ENCODE measurements at regions not wholly inside any gene's neighbourhood (a gene's known extent, or its start where the extent isn't known, plus 50 kb on each side); places are given as distances from the start of the nearest gene placed in this dataset.
"Not testable (repeated sequence)": the region's sequence is repeated elsewhere in the genome, so short reads cannot be mapped to it uniquely, and the experiment has no call there.

DNA sequence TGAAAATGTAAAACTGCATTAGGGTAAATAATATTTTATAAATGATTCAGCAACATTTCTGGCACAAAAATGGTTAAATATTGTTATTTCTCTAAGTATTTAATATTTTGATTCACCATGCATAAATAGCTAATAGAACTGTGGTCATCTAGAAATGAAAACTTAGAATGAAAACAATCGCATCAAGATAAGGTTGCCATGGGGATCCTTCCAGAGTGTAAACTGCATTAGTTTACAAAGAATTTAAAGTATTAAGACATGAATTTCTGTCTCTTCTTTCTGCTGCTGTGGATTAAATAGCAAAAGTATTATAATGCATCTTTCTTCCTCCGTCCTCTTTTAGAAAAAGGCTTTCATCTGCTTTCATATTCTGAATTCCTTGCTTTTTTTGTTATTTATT, 1064.6 kb upstream of the SLIT2 start:
- peaks cover 1% of the 10 kb centered on the region for H3K4me1 ChIP-seq (ENCODE audit: control insufficient read depth, insufficient read depth, low read depth, low read length)

DNA sequence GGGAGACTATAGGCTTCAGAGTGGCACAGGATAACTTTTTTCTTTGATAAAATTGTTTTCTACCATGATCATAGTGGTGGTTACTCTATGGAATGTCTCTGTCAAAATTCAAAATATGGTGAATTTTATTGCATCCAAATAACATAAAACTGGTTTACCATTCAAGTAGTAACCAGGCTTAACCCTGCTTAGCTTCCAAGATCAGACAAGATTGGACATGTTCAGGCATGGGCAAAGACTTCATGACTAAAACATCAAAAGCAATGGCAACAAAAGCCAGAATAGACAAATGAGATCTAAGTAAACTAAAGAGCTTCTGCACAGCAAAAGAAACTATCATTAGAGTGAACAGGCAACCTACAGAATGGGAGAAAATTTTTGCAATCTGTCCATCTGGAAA, 1070.1 kb upstream of the SLIT2 start:
- not testable (repeated sequence) for H3K79me1 ChIP-seq (replicated peaks; ENCODE audit: low read length, poor library complexity, severe bottlenecking); H3K9me3 ChIP-seq (ENCODE audit: control insufficient read depth, low read length); H3K23ac ChIP-seq (ENCODE audit: low read length in 2 of 2); H3K27me3 ChIP-seq (ENCODE audit: control insufficient read depth in 1 of 2, insufficient read depth in 1 of 2, low read length in 2 of 2); H3K18ac ChIP-seq (ENCODE audit: low read depth in 1 of 2, low read length in 2 of 2); H3K4me1 ChIP-seq (ENCODE audit: control insufficient read depth, insufficient read depth, low read depth, low read length); H2BK15ac ChIP-seq (ENCODE audit: low read depth, poor library complexity, severe bottlenecking); H2AFZ ChIP-seq (ENCODE audit: low read depth, low read length); H3K14ac ChIP-seq (ENCODE audit: low read length in 2 of 2); H2AK5ac ChIP-seq (ENCODE audit: low read length, severe bottlenecking); H2BK120ac ChIP-seq (ENCODE audit: low read depth, low read length); H2BK5ac ChIP-seq (ENCODE audit: low read depth, low read length, poor library complexity, severe bottlenecking); H3K4me3 ChIP-seq (ENCODE audit: insufficient read depth in 1 of 2, low read depth in 1 of 2, low read length in 2 of 2); H3K4me2 ChIP-seq (ENCODE audit: low read length, poor library complexity, severe bottlenecking); H3K9ac ChIP-seq (ENCODE audit: low read length); H3K36me3 ChIP-seq (ENCODE audit: control insufficient read depth in 1 of 2, insufficient read depth in 2 of 2, low read depth in 1 of 2, low read length in 2 of 2); DNase-seq; H4K91ac ChIP-seq (ENCODE audit: low read length); H4K8ac ChIP-seq (ENCODE audit: low read length); H3K4ac ChIP-seq (ENCODE audit: low read depth in 1 of 2, low read length in 2 of 2); H2BK12ac ChIP-seq (ENCODE audit: low read length in 2 of 2); H3K27ac ChIP-seq (ENCODE audit: low read length, poor library complexity, severe bottlenecking)

More for the DNA sequence above, 1064.6 kb upstream of the SLIT2 start:
- Histone ChIP-seq H4K8ac (ENCODE audit: low read length) (no peak overlapping the region), H3K36me3 (ENCODE audit: control insufficient read depth in 1 of 2, insufficient read depth in 2 of 2, low read depth in 1 of 2, low read length in 2 of 2) (no peaks in the 10 kb centered on the region), H3K9me3 (ENCODE audit: control insufficient read depth, low read length) (no peaks in the 10 kb centered on the region), H3K23ac (ENCODE audit: low read length in 2 of 2) (no peak overlapping the region), H2BK12ac (ENCODE audit: low read length in 2 of 2) (no peak overlapping the region), H4K91ac (ENCODE audit: low read length) (no peak overlapping the region), H3K9ac (ENCODE audit: low read length) (no peak overlapping the region), H3K4me2 (ENCODE audit: low read length, poor library complexity, severe bottlenecking) (no peak overlapping the region), H3K18ac (ENCODE audit: low read depth in 1 of 2, low read length in 2 of 2) (no peak overlapping the region), H3K4ac (ENCODE audit: low read depth in 1 of 2, low read length in 2 of 2) (no peak overlapping the region), H2BK15ac (ENCODE audit: low read depth, poor library complexity, severe bottlenecking) (no peak overlapping the region), H2BK120ac (ENCODE audit: low read depth, low read length) (no peak overlapping the region), H3K27me3 (ENCODE audit: control insufficient read depth in 1 of 2, insufficient read depth in 1 of 2, low read length in 2 of 2) (no peaks in the 10 kb centered on the region), H3K79me1 (replicated peaks; ENCODE audit: low read length, poor library complexity, severe bottlenecking) (no peaks in the 10 kb centered on the region), H3K14ac (ENCODE audit: low read length in 2 of 2) (no peak overlapping the region), H3K27ac (ENCODE audit: low read length, poor library complexity, severe bottlenecking) (no peak overlapping the region), H2AFZ (ENCODE audit: low read depth, low read length) (no peak overlapping the region), H3K4me3 (ENCODE audit: insufficient read depth in 1 of 2, low read depth in 1 of 2, low read length in 2 of 2) (no peak overlapping the region), H2BK5ac (ENCODE audit: low read depth, low read length, poor library complexity, severe bottlenecking) (no peak overlapping the region), H2AK5ac (ENCODE audit: low read length, severe bottlenecking) (no peak overlapping the region)
- peak; percentile 18 for DNase-seq
- WGBS, result no CpG with 5 or more reads among the region's 2 CpGs

GRCh38 chr4:19178835-19179234, 1072.9 kb upstream of the SLIT2 start:
- 92% methylated on average over 2 of the region's 2 CpGs for WGBS

DNA sequence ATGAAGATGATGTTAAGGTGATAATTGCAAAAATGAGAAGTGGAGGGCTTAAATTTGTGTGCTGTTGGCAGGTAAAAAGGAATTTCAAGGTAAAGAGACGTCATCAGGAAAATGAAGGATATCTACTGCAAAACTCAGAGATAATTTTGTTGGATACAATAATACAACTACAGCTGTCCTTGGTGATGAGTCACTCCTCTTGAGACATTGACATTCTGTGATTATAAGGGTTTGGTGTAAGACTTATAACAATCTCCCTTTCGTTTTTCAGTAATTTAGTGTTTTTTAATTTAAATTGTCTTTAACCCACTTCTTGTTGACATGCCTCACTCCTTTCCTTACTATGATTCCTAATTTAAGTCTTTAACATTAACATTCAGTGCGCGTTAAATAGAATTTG, 1074.1 kb upstream of the SLIT2 start:
- H3K14ac ChIP-seq (ENCODE audit: low read length in 2 of 2), result no peak overlapping the region
- no peak overlapping the region for H3K4me3 ChIP-seq (ENCODE audit: insufficient read depth in 1 of 2, low read depth in 1 of 2, low read length in 2 of 2)
- H3K36me3 ChIP-seq (ENCODE audit: control insufficient read depth in 1 of 2, insufficient read depth in 2 of 2, low read depth in 1 of 2, low read length in 2 of 2), result no peaks in the 10 kb centered on the region
- H3K79me1 ChIP-seq (replicated peaks; ENCODE audit: low read length, poor library complexity, severe bottlenecking), result no peaks in the 10 kb centered on the region
- no peak overlapping the region for H4K91ac ChIP-seq (ENCODE audit: low read length)
- H3K23ac ChIP-seq (ENCODE audit: low read length in 2 of 2), result no peak overlapping the region
- no peak overlapping the region for H2BK120ac ChIP-seq (ENCODE audit: low read depth, low read length)
- DNase-seq, result peak; percentile 46
- H3K18ac ChIP-seq (ENCODE audit: low read depth in 1 of 2, low read length in 2 of 2), result no peak overlapping the region
- H3K27me3 ChIP-seq (ENCODE audit: control insufficient read depth in 1 of 2, insufficient read depth in 1 of 2, low read length in 2 of 2), result no peaks in the 10 kb centered on the region
- no peak overlapping the region for H2BK5ac ChIP-seq (ENCODE audit: low read depth, low read length, poor library complexity, severe bottlenecking)
- H2AK5ac ChIP-seq (ENCODE audit: low read length, severe bottlenecking), result no peak overlapping the region
- H3K27ac ChIP-seq (ENCODE audit: low read length, poor library complexity, severe bottlenecking), result no peak overlapping the region
- no peak overlapping the region for H2BK15ac ChIP-seq (ENCODE audit: low read depth, poor library complexity, severe bottlenecking)
- no peak overlapping the region for H3K9ac ChIP-seq (ENCODE audit: low read length)
- no peak overlapping the region for H3K4me2 ChIP-seq (ENCODE audit: low read length, poor library complexity, severe bottlenecking)
- no peak overlapping the region for H2AFZ ChIP-seq (ENCODE audit: low read depth, low read length)
- H2BK12ac ChIP-seq (ENCODE audit: low read length in 2 of 2), result no peak overlapping the region
- H3K4ac ChIP-seq (ENCODE audit: low read depth in 1 of 2, low read length in 2 of 2), result no peak overlapping the region
- WGBS, result 29% methylated on average over 1 of the region's 4 CpGs
- H4K8ac ChIP-seq (ENCODE audit: low read length), result no peak overlapping the region
- H3K9me3 ChIP-seq (ENCODE audit: control insufficient read depth, low read length), result no peaks in the 10 kb centered on the region
- H3K4me1 ChIP-seq (ENCODE audit: control insufficient read depth, insufficient read depth, low read depth, low read length), result no peaks in the 10 kb centered on the region

More at GRCh38 chr4:19178835-19179234, 1072.9 kb upstream of the SLIT2 start:
- no peak overlapping the region for H2AK5ac ChIP-seq (ENCODE audit: low read length, severe bottlenecking)
- no peak overlapping the region for H3K9ac ChIP-seq (ENCODE audit: low read length)
- no peak for DNase-seq
- H2BK12ac ChIP-seq (ENCODE audit: low read length in 2 of 2), result no peak overlapping the region
- no peak overlapping the region for H3K23ac ChIP-seq (ENCODE audit: low read length in 2 of 2)
- H2AFZ ChIP-seq (ENCODE audit: low read depth, low read length), result no peak overlapping the region
- no peaks in the 10 kb centered on the region for H3K4me1 ChIP-seq (ENCODE audit: control insufficient read depth, insufficient read depth, low read depth, low read length)
- no peak overlapping the region for H2BK120ac ChIP-seq (ENCODE audit: low read depth, low read length)
- H3K27me3 ChIP-seq (ENCODE audit: control insufficient read depth in 1 of 2, insufficient read depth in 1 of 2, low read length in 2 of 2), result no peaks in the 10 kb centered on the region
- no peak overlapping the region for H3K4ac ChIP-seq (ENCODE audit: low read depth in 1 of 2, low read length in 2 of 2)
- H2BK15ac ChIP-seq (ENCODE audit: low read depth, poor library complexity, severe bottlenecking), result no peak overlapping the region
- H3K18ac ChIP-seq (ENCODE audit: low read depth in 1 of 2, low read length in 2 of 2), result no peak overlapping the region
- no peak overlapping the region for H4K91ac ChIP-seq (ENCODE audit: low read length)
- H3K79me1 ChIP-seq (replicated peaks; ENCODE audit: low read length, poor library complexity, severe bottlenecking), result no peaks in the 10 kb centered on the region
- H3K9me3 ChIP-seq (ENCODE audit: control insufficient read depth, low read length), result no peaks in the 10 kb centered on the region
- no peak overlapping the region for H3K4me2 ChIP-seq (ENCODE audit: low read length, poor library complexity, severe bottlenecking)
- H2BK5ac ChIP-seq (ENCODE audit: low read depth, low read length, poor library complexity, severe bottlenecking), result no peak overlapping the region
- H4K8ac ChIP-seq (ENCODE audit: low read length), result no peak overlapping the region
- no peak overlapping the region for H3K4me3 ChIP-seq (ENCODE audit: insufficient read depth in 1 of 2, low read depth in 1 of 2, low read length in 2 of 2)
- H3K27ac ChIP-seq (ENCODE audit: low read length, poor library complexity, severe bottlenecking), result no peak overlapping the region
- H3K36me3 ChIP-seq (ENCODE audit: control insufficient read depth in 1 of 2, insufficient read depth in 2 of 2, low read depth in 1 of 2, low read length in 2 of 2), result no peaks in the 10 kb centered on the region
- H3K14ac ChIP-seq (ENCODE audit: low read length in 2 of 2), result no peak overlapping the region

Measured in mesenchymal stem cell (in vitro differentiated cells and primary cell).